ENCODE measurements at regions not wholly inside any gene's neighbourhood (a gene's known extent, or its start where the extent isn't known, plus 50 kb on each side); places are given as distances from the start of the nearest gene placed in this dataset.

DNA sequence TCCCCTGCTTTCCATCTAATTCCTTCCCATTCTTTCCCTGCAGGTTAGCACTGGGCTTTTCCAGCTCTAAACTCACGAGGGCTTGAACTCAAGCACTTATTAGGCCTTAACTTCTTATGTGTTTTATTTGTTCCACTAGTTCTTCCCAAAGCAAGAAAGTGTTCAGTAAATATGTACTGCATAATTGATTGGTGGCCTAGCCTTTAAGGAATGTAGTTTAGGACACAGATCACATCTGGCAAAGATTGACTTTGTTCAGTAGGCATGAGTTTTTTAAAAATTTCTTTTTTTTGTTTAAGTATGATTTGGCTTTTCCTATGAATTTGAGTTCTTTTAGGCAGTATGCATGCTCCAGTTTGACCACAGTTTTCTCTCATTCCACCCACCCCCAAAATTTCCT lies 285.2 kb downstream of the NPR3 start:
- TF ChIP-seq ZNF274 (IDR thresholded peaks at IDR 0.05; ENCODE audit: low read depth, low read length) (no peak), YY1 (IDR thresholded peaks at IDR 0.05; ENCODE audit: insufficient read depth, insufficient read length) (no peak)
